ENCODE measurements at regions not wholly inside any gene's neighbourhood (a gene's known extent, or its start where the extent isn't known, plus 50 kb on each side); places are given as distances from the start of the nearest gene placed in this dataset.
"Not testable (repeated sequence)": the region's sequence is repeated elsewhere in the genome, so short reads cannot be mapped to it uniquely, and the experiment has no call there.

- no peak for DNase-seq
These were observed 289.7 kb upstream of the GRID2 start for GRCh38 chr4:92014067-92014466.

- no peak for DNase-seq
These were observed 282.6 kb upstream of the GRID2 start for GRCh38 chr4:92021203-92021602.

- DNase-seq: no peak
These were observed 282.0 kb upstream of the GRID2 start for GRCh38 chr4:92021788-92022187.

- DNase-seq: not testable (repeated sequence)
These were observed 274.9 kb upstream of the GRID2 start for GRCh38 chr4:92028830-92029229.

- DNase-seq: no peak
These were observed 271.9 kb upstream of the GRID2 start for GRCh38 chr4:92031825-92032224.

GRCh38 chr4:92035666-92036065, 268.1 kb upstream of the GRID2 start:
- no peak for DNase-seq

GRCh38 chr4:92045718-92046117, 258.0 kb upstream of the GRID2 start:
- no peak for DNase-seq

- DNase-seq: no peak
These were observed 256.4 kb upstream of the GRID2 start for GRCh38 chr4:92047209-92047875.

GRCh38 chr4:92050875-92051274, 252.9 kb upstream of the GRID2 start:
- no peak for DNase-seq

- DNase-seq: no peak
These were observed 244.2 kb upstream of the GRID2 start for GRCh38 chr4:92059615-92060014.

GRCh38 chr4:92060333-92060732, 243.4 kb upstream of the GRID2 start:
- DNase-seq: no peak

GRCh38 chr4:92064574-92064973, 239.2 kb upstream of the GRID2 start:
- no peak for DNase-seq

- DNase-seq: no peak
These were observed 237.3 kb upstream of the GRID2 start for GRCh38 chr4:92066485-92066884.

GRCh38 chr4:92071587-92071986, 232.2 kb upstream of the GRID2 start:
- no peak for DNase-seq

GRCh38 chr4:92074839-92075238, 228.9 kb upstream of the GRID2 start:
- DNase-seq: no peak

GRCh38 chr4:92090887-92091286, 212.9 kb upstream of the GRID2 start:
- no peak for DNase-seq

- no peak for DNase-seq
These were observed 212.4 kb upstream of the GRID2 start for GRCh38 chr4:92091335-92091734.

GRCh38 chr4:92099861-92100260, 203.9 kb upstream of the GRID2 start:
- no peak for DNase-seq

GRCh38 chr4:92100975-92101374, 202.8 kb upstream of the GRID2 start:
- DNase-seq: no peak

GRCh38 chr4:92101737-92102172, 202.0 kb upstream of the GRID2 start:
- no peak for DNase-seq

GRCh38 chr4:92104506-92104905, 199.3 kb upstream of the GRID2 start:
- DNase-seq: no peak

- DNase-seq: no peak
These were observed 196.9 kb upstream of the GRID2 start for GRCh38 chr4:92106816-92107215.

GRCh38 chr4:92111493-92111892, 192.3 kb upstream of the GRID2 start:
- no peak for DNase-seq

- DNase-seq: no peak
These were observed 191.0 kb upstream of the GRID2 start for GRCh38 chr4:92112805-92113204.

- no peak for DNase-seq
These were observed 182.8 kb upstream of the GRID2 start for GRCh38 chr4:92120810-92121498.

All from NCI-H187 (cell line).